ELF-1 (cell line): ENCODE measurements at regions not wholly inside any gene's neighbourhood (a gene's known extent, or its start where the extent isn't known, plus 50 kb on each side); places are given as distances from the start of the nearest gene placed in this dataset.

Experiments used
- DNase-seq: peaks from one replicate; pipeline ENCODE4 v3.0.0-alpha.2; 2016; ENCODE audit warnings: low read depth, low spot score

GRCh38 chr4:144463896-144464295 is 182.1 kb upstream of the HHIP start:
- peak; percentile 1 for DNase-seq

DNA sequence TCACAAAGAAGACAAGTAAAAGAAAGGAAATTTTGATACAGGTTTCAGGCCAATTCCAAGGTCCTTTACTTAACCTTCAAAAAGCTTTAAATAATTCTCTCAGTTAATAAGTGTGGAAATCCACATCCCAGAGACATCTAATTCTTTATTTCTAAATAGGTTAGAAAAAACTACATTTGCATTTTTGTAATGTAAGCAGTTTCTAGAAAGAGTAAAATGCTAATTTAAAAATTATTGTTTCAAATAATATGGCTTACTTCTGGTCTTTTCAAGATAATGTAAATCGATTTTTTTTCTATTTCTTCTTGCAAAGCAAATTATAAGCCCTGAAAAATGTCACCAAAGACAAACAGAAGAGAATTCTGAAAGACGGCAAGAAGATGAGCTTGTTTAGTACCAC is 180.4 kb upstream of the HHIP start:
- no peak for DNase-seq

DNA sequence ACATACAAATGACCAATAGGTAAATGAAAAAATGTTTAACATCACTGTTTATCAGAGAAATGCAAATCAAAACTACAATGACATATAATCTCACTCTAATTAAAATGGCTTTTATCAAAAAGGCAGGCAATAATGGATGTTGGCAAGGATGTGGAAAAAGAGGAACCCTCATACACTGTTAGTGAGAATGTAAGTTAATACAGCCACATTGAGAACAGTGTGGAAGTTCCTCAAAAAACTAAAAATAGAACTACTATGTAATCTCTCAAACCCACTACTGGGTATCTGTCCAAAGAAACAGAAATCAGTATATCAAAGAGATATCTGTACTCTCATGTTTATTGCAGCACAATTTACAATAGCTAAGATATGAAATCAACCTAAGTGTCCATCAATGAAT is 165.9 kb upstream of the HHIP start:
- DNase-seq: no peak

DNA sequence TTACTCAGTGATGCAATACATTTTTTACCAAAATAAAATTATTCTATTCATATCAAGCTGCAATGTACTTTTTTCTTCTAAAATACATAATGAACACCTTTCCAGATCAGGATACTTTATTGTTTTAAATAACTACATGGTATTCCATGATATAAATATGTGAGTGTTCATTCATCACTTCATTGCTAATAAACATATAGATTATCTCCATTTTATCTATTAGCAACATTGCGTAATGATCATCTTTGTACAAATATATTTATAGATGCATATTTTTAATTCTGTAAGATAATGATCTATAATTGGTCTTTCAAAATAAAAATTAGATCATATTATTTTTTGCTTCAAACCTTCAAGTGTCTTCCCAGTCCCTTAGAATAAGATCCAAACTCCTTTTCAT is 156.1 kb upstream of the HHIP start:
- DNase-seq: no peak

DNA sequence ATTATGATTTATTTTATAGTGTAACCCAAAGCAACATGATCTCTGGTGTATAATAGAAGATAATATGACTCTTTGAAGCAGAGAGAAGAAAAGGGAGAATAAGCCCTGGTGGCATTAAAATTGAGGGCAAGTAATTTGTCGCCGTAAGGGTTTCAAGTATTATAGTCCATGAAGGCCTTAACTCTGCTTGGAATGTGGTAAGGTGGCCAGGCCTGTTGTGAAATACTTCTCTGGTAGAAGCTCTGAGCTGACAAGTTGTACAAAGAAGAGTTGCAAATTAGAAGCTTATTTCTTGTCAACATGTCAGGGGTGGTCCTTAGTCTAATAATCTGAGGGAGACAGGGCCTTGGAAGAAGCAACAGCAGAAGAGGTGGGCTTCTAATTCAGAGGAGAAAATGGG is 151.7 kb upstream of the HHIP start:
- no peak for DNase-seq

DNA sequence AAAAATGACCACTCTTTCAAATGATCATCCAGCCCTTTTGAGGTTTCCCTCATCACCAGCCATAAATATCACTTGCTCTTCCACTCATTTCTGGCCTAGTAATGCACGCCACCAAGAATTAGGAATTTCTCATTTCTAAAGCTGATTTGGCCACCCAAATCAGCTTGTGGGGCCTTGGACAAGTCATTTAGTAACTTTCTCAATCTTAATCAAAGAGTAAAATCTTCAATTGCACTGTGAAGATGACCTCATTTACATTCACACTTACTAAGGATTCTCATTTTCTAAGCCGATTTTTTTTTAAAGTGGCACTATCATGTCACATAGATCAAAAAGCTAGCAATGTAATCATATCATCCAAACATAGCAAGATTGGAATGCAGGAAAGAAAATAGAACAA is 150.0 kb upstream of the HHIP start:
- DNase-seq: no peak

- no peak for DNase-seq
These were observed 146.2 kb upstream of the HHIP start for GRCh38 chr4:144499777-144500176.

DNA sequence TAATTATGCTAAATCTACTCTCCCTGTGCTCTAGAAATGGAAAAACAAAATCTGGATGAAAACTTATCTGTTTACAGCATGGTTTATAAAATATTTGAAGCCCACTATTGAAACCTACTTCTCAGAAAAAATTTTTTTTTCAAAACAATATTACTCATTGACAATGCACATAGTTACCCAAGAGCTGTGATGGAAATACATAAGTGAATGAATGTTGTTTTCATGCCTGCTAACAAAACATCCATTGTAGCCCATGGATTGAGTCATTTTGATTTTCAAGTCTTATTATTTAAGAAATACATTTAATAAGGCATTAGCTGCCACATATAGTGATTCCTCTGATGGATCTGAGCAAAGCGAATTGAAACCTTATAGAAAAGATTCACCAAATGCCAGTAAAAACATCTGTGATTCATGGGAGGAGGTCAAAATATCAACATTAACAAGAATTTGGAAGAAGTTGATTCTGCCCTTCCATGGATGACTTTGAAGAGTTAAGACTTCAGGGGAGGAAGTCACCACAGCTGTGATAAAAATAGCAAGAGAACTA is 144.7 kb upstream of the HHIP start:
- DNase-seq: no peak

DNA sequence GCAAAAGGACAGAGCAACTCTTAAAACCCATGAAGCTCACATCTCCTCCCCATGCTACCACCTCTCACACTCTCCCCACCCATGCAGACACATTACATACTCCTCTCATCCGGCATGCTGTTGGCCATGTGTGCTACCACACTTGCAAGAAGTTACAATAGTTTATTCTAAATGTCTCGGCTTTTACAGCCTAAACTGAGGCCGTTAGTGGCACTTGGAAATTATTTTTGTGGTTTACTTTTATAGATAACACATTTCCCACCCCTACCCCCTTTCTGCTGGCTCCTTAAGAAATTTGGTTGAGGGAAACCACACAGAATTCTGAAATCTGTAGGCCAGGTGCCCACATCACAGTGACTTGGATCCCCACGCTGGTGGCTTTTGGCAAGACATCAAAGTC is 141.1 kb upstream of the HHIP start:
- DNase-seq: no peak

GRCh38 chr4:144507311-144508101 is 138.4 kb upstream of the HHIP start:
- DNase-seq: no peak

- DNase-seq: no peak
These were observed 136.6 kb upstream of the HHIP start for GRCh38 chr4:144509088-144510015.

DNA sequence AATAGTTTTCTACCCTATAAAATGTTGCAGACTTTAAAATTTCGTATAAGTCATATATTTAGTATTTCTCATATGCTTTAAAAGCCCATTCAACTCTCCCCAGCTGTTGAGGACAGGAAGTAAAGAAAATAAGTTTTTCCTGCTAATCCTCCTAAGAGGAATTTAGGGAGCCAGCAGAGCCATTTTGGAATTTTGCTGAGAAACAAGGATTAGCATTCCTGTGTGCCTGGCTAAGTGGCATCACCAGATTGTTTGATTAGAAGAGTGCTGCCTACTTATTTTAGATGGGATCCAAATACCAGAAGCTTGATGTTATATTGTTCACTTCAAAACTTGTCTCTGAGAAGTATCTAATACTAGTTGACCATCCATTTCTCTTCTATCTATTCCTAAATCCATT is 131.2 kb upstream of the HHIP start:
- DNase-seq: no peak

DNA sequence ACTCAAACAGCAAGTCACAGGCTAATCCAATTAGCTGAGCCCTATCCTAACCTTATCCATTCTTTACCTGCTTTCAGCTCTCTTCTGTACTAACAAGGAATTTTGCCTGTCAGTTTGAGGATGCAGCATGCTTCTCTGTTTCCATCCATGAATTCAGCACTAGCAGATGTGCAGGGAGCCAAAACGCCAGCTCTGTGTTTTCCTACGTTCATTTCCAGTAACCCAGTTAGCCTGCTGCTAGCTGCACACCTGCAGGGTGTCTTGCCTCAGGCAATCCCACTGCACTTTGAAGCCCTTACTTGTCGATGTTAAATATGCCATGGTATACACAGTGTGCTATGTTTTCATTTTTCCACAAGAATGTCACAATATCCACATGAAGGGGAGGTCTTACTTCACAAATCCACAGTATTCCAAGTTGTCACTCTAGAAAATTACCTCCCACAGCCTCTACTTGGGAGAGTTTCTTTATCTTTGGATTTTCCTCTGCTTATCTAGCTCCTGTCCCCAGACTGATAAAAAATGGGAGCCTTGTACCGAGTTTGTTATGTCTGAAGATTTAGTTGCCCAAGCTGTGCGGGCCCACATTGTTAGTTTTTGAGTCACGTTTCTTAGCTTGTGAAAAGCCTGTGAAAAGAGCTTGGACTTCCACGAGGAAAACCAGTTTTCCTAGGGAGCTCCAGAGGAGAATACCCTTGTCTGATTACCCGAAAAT is 127.6 kb upstream of the HHIP start:
- DNase-seq: peak; percentile 38

GRCh38 chr4:144531841-144532240 is 114.1 kb upstream of the HHIP start:
- no peak for DNase-seq

DNA sequence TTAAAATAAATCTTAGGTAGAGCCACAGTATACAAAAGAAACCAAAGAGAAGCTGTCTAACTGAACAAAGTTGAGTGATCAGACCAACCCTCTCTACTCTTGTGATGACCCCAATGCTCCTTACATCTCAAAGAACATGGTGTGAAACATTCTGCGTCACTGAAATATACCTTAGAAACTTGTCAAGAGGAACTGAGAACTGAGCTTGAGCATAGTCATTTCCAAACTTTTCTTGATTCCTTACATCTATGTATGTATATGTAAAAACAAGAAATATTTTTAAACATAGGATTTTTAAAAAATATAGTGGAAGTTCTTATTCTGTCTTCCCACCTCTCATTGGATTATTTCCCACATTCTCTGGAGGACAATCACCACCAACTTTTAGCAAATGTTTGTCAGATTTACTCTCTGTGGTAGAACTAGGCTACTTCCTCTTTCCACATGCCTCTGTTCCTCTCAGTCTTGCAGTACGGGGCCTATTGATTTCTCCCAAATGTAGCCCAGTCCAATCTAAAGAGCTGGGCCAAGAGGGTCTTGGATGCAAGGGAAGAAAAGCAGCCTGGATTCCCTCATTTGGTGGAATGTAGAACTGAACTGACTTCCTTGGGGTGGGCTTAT is 98.2 kb upstream of the HHIP start:
- no peak for DNase-seq

- DNase-seq: no peak
These were observed 89.3 kb upstream of the HHIP start for GRCh38 chr4:144556636-144557035.

DNA sequence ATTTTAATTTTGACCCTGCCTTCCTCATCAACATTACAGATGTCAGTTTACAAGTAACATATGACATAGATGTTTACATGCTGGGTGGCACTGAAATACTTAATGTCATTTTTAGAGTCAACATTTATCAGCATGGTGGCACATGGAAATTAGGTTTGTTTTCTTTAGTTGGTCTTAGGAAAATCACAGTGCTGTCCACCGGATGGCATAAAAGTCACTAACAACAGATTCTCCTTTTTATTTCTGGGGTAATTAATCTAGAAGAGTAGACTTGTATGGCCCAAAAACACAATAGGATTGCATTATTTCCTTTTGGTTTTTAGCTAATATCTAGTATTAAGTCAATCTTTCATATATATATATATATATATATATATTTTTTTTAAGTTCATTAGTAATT is 88.6 kb upstream of the HHIP start:
- no peak for DNase-seq

DNA sequence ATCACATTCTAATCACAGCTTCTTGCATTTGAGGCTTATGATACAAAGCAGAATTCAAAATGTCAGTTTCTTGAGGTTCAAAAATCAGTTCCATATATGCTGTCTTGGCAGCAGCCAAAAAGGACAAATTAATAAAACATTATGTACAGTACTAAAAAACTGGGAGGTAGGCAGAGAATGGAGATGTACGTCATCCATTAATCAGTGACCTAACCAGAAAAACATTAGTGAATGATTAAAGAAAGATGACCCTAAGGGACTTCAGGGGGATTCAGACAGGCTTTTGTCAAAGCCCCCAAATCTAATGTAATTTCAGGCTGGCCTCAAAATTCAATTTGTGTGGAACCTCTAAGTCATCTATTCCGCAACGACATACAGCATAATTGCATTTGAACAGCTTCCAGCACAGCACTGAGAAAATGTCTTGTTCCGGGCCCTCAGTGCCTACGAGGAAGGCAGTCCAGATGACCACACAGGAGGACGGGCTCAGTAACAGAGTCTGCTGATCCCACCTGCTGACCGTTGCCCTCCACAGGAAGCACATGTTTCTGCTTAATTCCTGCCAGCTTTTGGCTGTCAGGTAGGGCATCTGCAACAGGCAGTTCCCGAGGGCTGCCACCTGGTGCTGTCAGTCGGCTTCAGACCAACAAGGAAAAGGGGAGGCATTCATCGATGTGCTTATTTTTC is 83.8 kb upstream of the HHIP start:
- DNase-seq: no peak

DNA sequence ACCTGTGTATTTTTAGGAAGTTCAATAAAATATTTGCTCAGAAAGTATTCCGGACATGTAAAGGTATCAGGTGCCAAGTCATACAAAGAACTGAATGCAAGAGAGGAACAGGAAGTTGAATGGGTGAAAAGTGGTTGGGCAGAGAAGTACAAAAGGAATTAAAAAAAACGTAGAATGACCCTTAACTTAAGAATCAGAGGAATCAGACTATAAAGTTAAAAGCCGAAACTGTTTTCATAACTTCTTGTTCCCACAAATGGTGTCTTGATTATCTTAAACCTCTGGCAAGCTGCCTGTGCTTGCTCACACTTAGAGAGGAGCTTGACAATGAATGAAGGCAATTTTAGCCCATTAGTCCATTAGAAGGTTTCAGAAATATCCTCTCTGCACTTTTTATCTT is 81.6 kb upstream of the HHIP start:
- no peak for DNase-seq

DNA sequence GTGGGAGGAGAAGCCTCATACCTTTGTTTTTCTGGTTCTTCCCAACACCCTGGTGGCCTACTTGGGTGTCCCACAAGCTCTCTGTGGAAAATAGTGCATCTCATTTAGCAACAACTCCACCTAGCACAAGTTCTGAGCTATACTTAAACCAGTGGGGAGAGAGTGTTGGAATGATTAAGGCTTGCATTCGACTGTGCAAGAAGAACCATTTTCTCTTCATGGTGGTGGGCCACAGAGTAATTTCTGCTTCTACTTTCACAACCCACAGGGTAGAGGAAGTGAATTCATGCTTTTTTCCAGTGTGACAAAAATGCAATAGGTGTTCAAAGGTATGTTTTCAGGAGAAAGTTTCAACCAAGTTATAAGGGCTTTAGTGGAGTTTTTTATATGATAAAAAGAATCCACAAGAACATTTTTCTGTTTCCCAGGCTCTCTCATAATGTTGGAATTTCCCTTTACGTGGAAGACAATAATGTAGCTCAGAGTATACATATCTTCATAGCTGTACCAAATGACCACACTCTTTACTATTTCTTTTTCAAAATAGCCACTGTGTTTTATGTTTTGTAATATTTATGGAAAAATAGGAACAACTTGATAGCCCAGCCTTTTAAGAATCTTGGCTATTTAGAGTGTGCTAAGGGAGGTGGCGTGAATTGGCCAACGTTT is 80.3 kb upstream of the HHIP start:
- no peak for DNase-seq
